Caco-2 (cell line): ENCODE measurements at regions not wholly inside any gene's neighbourhood (a gene's known extent, or its start where the extent isn't known, plus 50 kb on each side); places are given as distances from the start of the nearest gene placed in this dataset.

ENCODE experiments used
- BruUV-seq: library from RNA; stranded (reverse); fragments of 400-500 nt; replicated peaks from 2 replicates; lab custom pipeline; 2021; lab: Mats Ljungman, UMichigan
- CTCF ChIA-PET: fragments of 300-600 bp; sonication (Branson Sonifier 250); formaldehyde crosslinking; loops from one replicate; lab custom pipeline; 2022; ENCODE audit warnings: antibody characterized with exemption; lab: Charles Lee
- POLR2A ChIA-PET: fragments of 300-600 bp; sonication (Branson Sonifier 250); formaldehyde crosslinking; loops from one replicate; lab custom pipeline; 2022; ENCODE audit warnings: antibody characterized with exemption; lab: Charles Lee
- DNase-seq, 2 experiments: peaks; one replicate each; pipeline versions ENCODE4 v3.0.0 to v3.0.0-alpha.2; 2020 to 2022
- H3K27me3 ChIP-seq: replicated peaks from 2 replicates; pipeline ENCODE4 v1.6.0; 2011; ENCODE audit warnings: low read length; ENCODE audit not compliant: control insufficient read depth, insufficient read depth
- H3K36me3 ChIP-seq: 2 replicates; pipeline ENCODE4 v1.5.1; 2011; ENCODE audit warnings: low read length; ENCODE audit not compliant: control insufficient read depth, insufficient read depth
- H3K4me1 ChIP-seq: fragments of 250-450 bp; sonication (Bioruptor Pico); 2 replicates; pipeline ENCODE4 v1.5.1; 2020; ENCODE audit warnings: mild to moderate bottlenecking
- H3K4me3 ChIP-seq: 2 replicates; pipeline ENCODE4 v1.5.1; 2011; ENCODE audit warnings: low read depth, mild to moderate bottlenecking, control low read depth, low read length
- H3K9me3 ChIP-seq: fragments of 250-450 bp; sonication (Bioruptor Pico); 2 replicates; pipeline ENCODE4 v1.5.1; 2020; ENCODE audit warnings: mild to moderate bottlenecking, moderate library complexity
- H3K27ac Mint-ChIP-seq: one replicate; pipeline ENCODE4 v1.8.0; 2022; ENCODE audit warnings: mixed read lengths; ENCODE audit not compliant: unreplicated experiment
- H3K27me3 Mint-ChIP-seq: one replicate; pipeline ENCODE4 v1.8.0; 2022; ENCODE audit warnings: mixed read lengths; ENCODE audit not compliant: insufficient read depth, unreplicated experiment
- H3K36me3 Mint-ChIP-seq: one replicate; pipeline ENCODE4 v1.8.0; 2022; ENCODE audit warnings: mild to moderate bottlenecking, mixed read lengths; ENCODE audit not compliant: insufficient read depth, unreplicated experiment
- H3K4me1 Mint-ChIP-seq: one replicate; pipeline ENCODE4 v1.8.0; 2022; ENCODE audit warnings: low read depth, mixed read lengths; ENCODE audit not compliant: unreplicated experiment
- H3K4me3 Mint-ChIP-seq: one replicate; pipeline ENCODE4 v1.8.0; 2022; ENCODE audit warnings: mild to moderate bottlenecking, moderate library complexity, mixed read lengths; ENCODE audit not compliant: unreplicated experiment
- H3K9me3 Mint-ChIP-seq: one replicate; pipeline ENCODE4 v1.8.0; 2022; ENCODE audit warnings: mixed read lengths; ENCODE audit not compliant: unreplicated experiment
- CTCF ChIP-seq, 2 experiments: fragments of 200-600 bp in 1 of 2; IDR thresholded peaks; 1 replicate in 1 of 2; 2 replicates in 1 of 2; pipeline versions ENCODE4 v1.5.1 to v1.8.0; 2011 to 2022; ENCODE audit warnings: antibody characterized with exemption in 1 of 2, control low read depth in 1 of 2, inconsistent platforms in 1 of 2, low read depth in 1 of 2, low read length in 1 of 2, mild to moderate bottlenecking in 1 of 2, moderate library complexity in 1 of 2; ENCODE audit not compliant: insufficient read depth in 1 of 2, severe bottlenecking in 1 of 2, unreplicated experiment in 1 of 2
- intact Hi-C: fragments of 100-400 bp; cut with micrococcal nuclease; formaldehyde crosslinking; loops from one replicate; pipeline ENCODE4 v1.10.0; 2022; ENCODE audit not compliant: unreplicated experiment

- intact Hi-C loops, result no loop called here
- TF ChIP-seq CTCF (IDR thresholded peaks at IDR 0.05; ENCODE audit: insufficient read depth in 1 of 2, low read depth in 1 of 2, low read length in 1 of 2, severe bottlenecking in 1 of 2, unreplicated experiment in 1 of 2), result no peak
- H3K4me3 ChIP-seq, result no peak overlapping the region
- no peaks in the 10 kb centered on the region for H3K36me3 ChIP-seq
- DNase-seq, result no peak
- H3K27me3 ChIP-seq, result no peaks in the 10 kb centered on the region
- Mint-ChIP-seq H3K27ac (no peak overlapping the region), H3K4me1 (peaks cover 10% of the 10 kb centered on the region), H3K36me3 (no peaks in the 10 kb centered on the region), H3K27me3 (no peaks in the 10 kb centered on the region), H3K9me3 (no peaks in the 10 kb centered on the region), H3K4me3 (no peak overlapping the region)
- CTCF ChIA-PET, result no interaction called here
- H3K9me3 ChIP-seq, result no peaks in the 10 kb centered on the region
- POLR2A ChIA-PET, result no interaction called here
- BruUV-seq, result no TSS peak
- peaks cover 6% of the 10 kb centered on the region; the same call in 1 of the 2 replicates for H3K4me1 ChIP-seq
Measured at GRCh38 chr13:76829572-76830327, 56.5 kb downstream of the KCTD12 start.

GRCh38 chr13:76828316-76828741 lies 57.9 kb downstream of the KCTD12 start:
- peaks cover 10% of the 10 kb centered on the region for H3K4me1 Mint-ChIP-seq
- no peak for DNase-seq
- no peak for TF ChIP-seq CTCF (IDR thresholded peaks at IDR 0.05; ENCODE audit: insufficient read depth in 1 of 2, low read depth in 1 of 2, low read length in 1 of 2, severe bottlenecking in 1 of 2, unreplicated experiment in 1 of 2)
- ChIA-PET CTCF (no interaction called here), POLR2A (no interaction called here)
- intact Hi-C loops, result no loop called here
- no peaks in the 10 kb centered on the region for H3K36me3 Mint-ChIP-seq
- no peak overlapping the region for H3K27ac Mint-ChIP-seq
- no peaks in the 10 kb centered on the region for H3K27me3 Mint-ChIP-seq
- no peaks in the 10 kb centered on the region for H3K36me3 ChIP-seq
- no peak overlapping the region for H3K4me3 ChIP-seq
- H3K4me1 ChIP-seq, result peaks cover 4% of the 10 kb centered on the region; the same call in 1 of the 2 replicates
- H3K9me3 Mint-ChIP-seq, result no peaks in the 10 kb centered on the region
- no peaks in the 10 kb centered on the region for H3K9me3 ChIP-seq
- no TSS peak for BruUV-seq
- no peaks in the 10 kb centered on the region for H3K27me3 ChIP-seq
- H3K4me3 Mint-ChIP-seq, result no peak overlapping the region

GRCh38 chr13:76826527-76826926 lies 59.7 kb downstream of the KCTD12 start:
- no peak overlapping the region for H3K4me3 Mint-ChIP-seq
- Histone ChIP-seq H3K27me3 (no peaks in the 10 kb centered on the region), H3K4me1 (no peaks in the 10 kb centered on the region), H3K36me3 (no peaks in the 10 kb centered on the region), H3K9me3 (no peaks in the 10 kb centered on the region), H3K4me3 (no peak overlapping the region)
- no TSS peak for BruUV-seq
- H3K27me3 Mint-ChIP-seq, result no peaks in the 10 kb centered on the region
- peaks cover 1% of the 10 kb centered on the region for H3K4me1 Mint-ChIP-seq
- H3K27ac Mint-ChIP-seq, result no peak overlapping the region
- ChIA-PET POLR2A (no interaction called here), CTCF (no interaction called here)
- no peaks in the 10 kb centered on the region for H3K9me3 Mint-ChIP-seq
- no peaks in the 10 kb centered on the region for H3K36me3 Mint-ChIP-seq
- TF ChIP-seq CTCF (IDR thresholded peaks at IDR 0.05; ENCODE audit: insufficient read depth in 1 of 2, low read depth in 1 of 2, low read length in 1 of 2, severe bottlenecking in 1 of 2, unreplicated experiment in 1 of 2), result no peak
- DNase-seq, result no peak
- intact Hi-C loops, result no loop called here
